Trophoblast cell (in vitro differentiated cells and primary cell): ENCODE measurements at regions not wholly inside any gene's neighbourhood (a gene's known extent, or its start where the extent isn't known, plus 50 kb on each side); places are given as distances from the start of the nearest gene placed in this dataset.

Experiments
- DNase-seq, 2 donors: peaks; one replicate each; pipeline ENCODE4 v3.0.0-alpha.2; 2016
- H2AFZ ChIP-seq: 2 replicates; pipeline ENCODE4 v1.6.1; 2013; ENCODE audit warnings: low read length, moderate library complexity, mild to moderate bottlenecking; ENCODE audit not compliant: insufficient read depth, poor library complexity
- H2AK5ac ChIP-seq: 2 replicates; pipeline ENCODE4 v1.6.1; 2013; ENCODE audit warnings: mild to moderate bottlenecking, low read length
- H2BK120ac ChIP-seq: 2 replicates; pipeline ENCODE4 v1.6.1; 2013; ENCODE audit warnings: low read length, mild to moderate bottlenecking, moderate library complexity; ENCODE audit not compliant: insufficient read depth, poor library complexity
- H2BK12ac ChIP-seq: 2 replicates; pipeline ENCODE4 v1.6.1; 2013; ENCODE audit warnings: mild to moderate bottlenecking, low read length, moderate library complexity
- H2BK5ac ChIP-seq: 2 replicates; pipeline ENCODE4 v1.6.1; 2013; ENCODE audit warnings: low read length, low read depth, moderate library complexity, mild to moderate bottlenecking; ENCODE audit not compliant: poor library complexity
- H3K14ac ChIP-seq: 2 replicates; pipeline ENCODE4 v1.6.1; 2013; ENCODE audit warnings: mild to moderate bottlenecking, low read length
- H3K18ac ChIP-seq: 2 replicates; pipeline ENCODE4 v1.6.1; 2013; ENCODE audit warnings: mild to moderate bottlenecking, low read length
- H3K23ac ChIP-seq: 2 replicates; pipeline ENCODE4 v1.6.1; 2013; ENCODE audit warnings: low read length
- H3K27ac ChIP-seq: 2 replicates; pipeline ENCODE4 v1.5.1; 2013; ENCODE audit warnings: low read depth, mild to moderate bottlenecking, inconsistent platforms, low read length, moderate library complexity
- H3K27me3 ChIP-seq: 2 replicates; pipeline ENCODE4 v1.6.1; 2013; ENCODE audit warnings: inconsistent platforms, mild to moderate bottlenecking, low read length, moderate library complexity; ENCODE audit not compliant: insufficient read depth
- H3K36me3 ChIP-seq, 2 experiments: 1 replicate in 1 of 2; 2 replicates in 1 of 2; pipeline ENCODE4 v1.6.1; 2013; ENCODE audit warnings: low read length in 2 of 2, mild to moderate bottlenecking in 2 of 2, moderate library complexity in 1 of 2; ENCODE audit not compliant: insufficient read depth in 2 of 2, control insufficient read depth in 1 of 2
- H3K4ac ChIP-seq: 2 replicates; pipeline ENCODE4 v1.6.1; 2013; ENCODE audit warnings: low read depth, mild to moderate bottlenecking, low read length, moderate library complexity
- H3K4me1 ChIP-seq, 2 experiments: 1 replicate in 1 of 2; 2 replicates in 1 of 2; pipeline ENCODE4 v1.6.1; 2013; ENCODE audit warnings: low read length in 2 of 2, mild to moderate bottlenecking in 2 of 2, moderate library complexity in 1 of 2; ENCODE audit not compliant: insufficient read depth in 2 of 2, control insufficient read depth in 1 of 2
- H3K4me2 ChIP-seq: 2 replicates; pipeline ENCODE4 v1.6.1; 2013; ENCODE audit warnings: inconsistent platforms, mild to moderate bottlenecking, low read length, moderate library complexity
- H3K4me3 ChIP-seq: 2 replicates; pipeline ENCODE4 v1.5.1; 2013; ENCODE audit warnings: mild to moderate bottlenecking, low read depth, low read length, inconsistent platforms
- H3K79me1 ChIP-seq: one replicate; pipeline ENCODE4 v1.6.1; 2013; ENCODE audit warnings: low read length
- H3K79me2 ChIP-seq: 2 replicates; pipeline ENCODE4 v1.6.1; 2013; ENCODE audit warnings: low read length, mild to moderate bottlenecking; ENCODE audit not compliant: control insufficient read depth, insufficient read depth, poor library complexity
- H3K9ac ChIP-seq: 2 replicates; pipeline ENCODE4 v1.6.1; 2013; ENCODE audit warnings: mild to moderate bottlenecking, low read length
- H3K9me3 ChIP-seq: 2 replicates; pipeline ENCODE4 v1.6.1; 2013; ENCODE audit warnings: low read depth, mild to moderate bottlenecking, control low read depth, inconsistent platforms, low read length; ENCODE audit not compliant: insufficient read depth
- H4K12ac ChIP-seq: 2 replicates; pipeline ENCODE4 v1.6.1; 2013; ENCODE audit warnings: low read depth, mild to moderate bottlenecking, low read length, moderate library complexity
- H4K8ac ChIP-seq: 2 replicates; pipeline ENCODE4 v1.6.1; 2013; ENCODE audit warnings: low read depth, mild to moderate bottlenecking, low read length, moderate library complexity
- H4K91ac ChIP-seq: one replicate; pipeline ENCODE4 v1.6.1; 2013; ENCODE audit warnings: low read depth, mild to moderate bottlenecking, low read length, moderate library complexity
- WGBS: extraction: QIAGEN DNeasy Blood & Tissue Kit; methylation state at CpG from one replicate; pipeline ENCODE4 v1.1.7; 2013; ENCODE audit warnings: missing lambda C conversion rate; ENCODE audit not compliant: insufficient read length, insufficient coverage; ENCODE audit errors: extremely low coverage; 5-methylcytosine and 5-hydroxymethylcytosine counted together

DNA sequence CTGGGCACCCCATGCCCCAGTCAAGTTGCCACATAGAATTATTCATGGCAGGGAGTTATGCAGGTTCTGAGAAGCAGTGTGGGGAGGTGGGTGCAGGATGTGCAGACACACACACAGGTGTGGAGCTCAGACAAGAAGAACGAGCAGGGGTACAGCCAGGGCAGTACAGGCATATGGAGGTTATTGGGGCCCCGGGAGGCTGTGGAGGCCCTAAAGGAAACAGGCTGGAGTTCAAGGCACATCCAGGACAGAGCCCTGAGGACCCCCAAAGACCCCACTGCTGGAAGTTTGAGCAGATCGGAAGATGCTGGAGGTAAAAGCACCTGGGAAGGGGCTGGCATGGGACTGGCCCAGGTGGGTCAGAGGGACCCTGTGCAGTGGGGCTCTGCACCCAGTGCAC is 171.3 kb downstream of the PSMG1 start:
- Histone ChIP-seq H2BK5ac (no peak overlapping the region), H3K14ac (no peak overlapping the region), H3K27me3 (no peaks in the 10 kb centered on the region), H4K91ac (no peak overlapping the region), H3K4me1 (no peaks in the 10 kb centered on the region), H3K79me1 (no peaks in the 10 kb centered on the region), H2AK5ac (no peak overlapping the region), H3K4me2 (no peak overlapping the region), H3K4ac (no peak overlapping the region), H3K4me3 (no peak overlapping the region), H3K18ac (no peak overlapping the region), H2BK120ac (no peak overlapping the region), H3K23ac (no peak overlapping the region), H4K8ac (no peak overlapping the region), H3K79me2 (no peaks in the 10 kb centered on the region), H3K27ac (no peak overlapping the region), H4K12ac (no peak overlapping the region), H3K36me3 (no peaks in the 10 kb centered on the region), H3K9me3 (peaks cover 1% of the 10 kb centered on the region), H2AFZ (no peak overlapping the region), H2BK12ac (no peak overlapping the region), H3K9ac (no peak overlapping the region)
- no CpG with 5 or more reads among the region's 3 CpGs for WGBS
- no peak for DNase-seq

- no peak overlapping the region for H2AFZ ChIP-seq
- H3K4me3 ChIP-seq: no peak overlapping the region
- no peak overlapping the region for H4K8ac ChIP-seq
- no peak overlapping the region for H3K23ac ChIP-seq
- H3K4ac ChIP-seq: no peak overlapping the region
- DNase-seq: no peak
- H3K9ac ChIP-seq: no peak overlapping the region
- H3K27me3 ChIP-seq: no peaks in the 10 kb centered on the region
- no peaks in the 10 kb centered on the region for H3K79me1 ChIP-seq
- H3K4me2 ChIP-seq: no peak overlapping the region
- H2AK5ac ChIP-seq: no peak overlapping the region
- no peak overlapping the region for H4K91ac ChIP-seq
- H3K18ac ChIP-seq: no peak overlapping the region
- H3K27ac ChIP-seq: no peak overlapping the region
- no peak overlapping the region for H2BK12ac ChIP-seq
- no peak overlapping the region for H2BK5ac ChIP-seq
- no peaks in the 10 kb centered on the region for H3K79me2 ChIP-seq
- H3K4me1 ChIP-seq: no peaks in the 10 kb centered on the region
- peaks cover 1% of the 10 kb centered on the region for H3K9me3 ChIP-seq
- no peak overlapping the region for H4K12ac ChIP-seq
- WGBS: no CpG with 5 or more reads among the region's 16 CpGs
- no peaks in the 10 kb centered on the region for H3K36me3 ChIP-seq
- no peak overlapping the region for H2BK120ac ChIP-seq
- H3K14ac ChIP-seq: no peak overlapping the region
These were observed 172.4 kb downstream of the PSMG1 start for GRCh38 chr21:39010629-39011404.

DNA sequence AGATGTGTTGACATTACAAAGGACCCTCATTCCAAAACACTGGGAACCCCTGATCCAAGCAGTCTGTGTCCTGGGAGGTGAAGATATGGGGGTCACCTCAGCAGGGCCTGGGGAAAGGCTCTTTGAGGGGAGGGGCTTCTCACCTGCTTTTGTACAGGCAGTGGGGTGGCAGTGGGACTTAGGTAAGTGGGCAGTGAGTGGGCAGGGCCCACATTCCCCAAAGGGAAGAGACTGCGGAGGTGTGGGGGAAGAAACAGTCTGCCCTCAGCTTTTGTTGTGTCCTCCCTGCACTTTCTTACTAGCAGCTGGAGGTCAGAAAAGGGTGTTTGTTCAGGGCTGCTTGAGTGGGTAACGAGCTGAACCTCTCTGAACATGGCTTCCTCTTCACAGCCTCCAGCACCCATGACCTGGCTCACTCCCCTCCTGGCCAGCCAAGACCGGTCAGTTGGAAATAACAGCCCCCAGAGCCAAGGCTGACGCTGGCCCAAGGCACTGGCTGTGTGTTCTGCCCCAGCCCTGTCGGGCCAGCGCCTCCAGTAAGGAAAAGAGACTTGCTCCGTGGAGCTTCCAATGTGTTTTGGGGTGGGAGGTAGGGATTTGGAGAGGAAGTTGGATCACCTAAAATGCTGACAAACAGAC is 173.5 kb downstream of the PSMG1 start:
- no peak overlapping the region for H3K4ac ChIP-seq

GRCh38 chr21:39007985-39008384 is 175.3 kb downstream of the PSMG1 start:
- no peak overlapping the region for H4K12ac ChIP-seq
- no peak overlapping the region for H4K91ac ChIP-seq
- peaks cover 1% of the 10 kb centered on the region for H3K9me3 ChIP-seq
- H3K23ac ChIP-seq: no peak overlapping the region
- no peaks in the 10 kb centered on the region for H3K4me1 ChIP-seq
- H3K4me2 ChIP-seq: no peak overlapping the region
- H3K27me3 ChIP-seq: no peaks in the 10 kb centered on the region
- H3K14ac ChIP-seq: no peak overlapping the region
- no peaks in the 10 kb centered on the region for H3K79me1 ChIP-seq
- no peak overlapping the region for H3K4ac ChIP-seq
- no peaks in the 10 kb centered on the region for H3K79me2 ChIP-seq
- H3K4me3 ChIP-seq: no peak overlapping the region
- H2BK5ac ChIP-seq: no peak overlapping the region
- no peak overlapping the region for H2AK5ac ChIP-seq
- no peak overlapping the region for H4K8ac ChIP-seq
- no CpG with 5 or more reads among the region's 2 CpGs for WGBS
- no peaks in the 10 kb centered on the region for H3K36me3 ChIP-seq
- no peak overlapping the region for H3K9ac ChIP-seq
- H2AFZ ChIP-seq: no peak overlapping the region
- H2BK12ac ChIP-seq: no peak overlapping the region
- H3K18ac ChIP-seq: no peak overlapping the region
- no peak for DNase-seq
- H3K27ac ChIP-seq: no peak overlapping the region
- no peak overlapping the region for H2BK120ac ChIP-seq

More for the DNA sequence above, 173.5 kb downstream of the PSMG1 start:
- Histone ChIP-seq H3K9ac (no peak overlapping the region), H3K79me1 (no peaks in the 10 kb centered on the region), H2BK12ac (no peak overlapping the region), H3K23ac (no peak overlapping the region), H4K91ac (no peak overlapping the region), H4K12ac (no peak overlapping the region), H3K27ac (no peak overlapping the region), H3K27me3 (no peaks in the 10 kb centered on the region), H3K4me2 (no peak overlapping the region), H2BK120ac (no peak overlapping the region), H3K36me3 (no peaks in the 10 kb centered on the region), H2AFZ (no peak overlapping the region), H4K8ac (no peak overlapping the region), H3K79me2 (no peaks in the 10 kb centered on the region), H3K4me3 (no peak overlapping the region), H2BK5ac (no peak overlapping the region), H3K9me3 (peaks cover 1% of the 10 kb centered on the region), H3K4me1 (no peaks in the 10 kb centered on the region), H3K14ac (no peak overlapping the region), H2AK5ac (no peak overlapping the region), H3K18ac (no peak overlapping the region)
- WGBS: no CpG with 5 or more reads among the region's 7 CpGs
- DNase-seq: no peak
